Stomach (tissue), 8 donors: ENCODE measurements at regions not wholly inside any gene's neighbourhood (a gene's known extent, or its start where the extent isn't known, plus 50 kb on each side); places are given as distances from the start of the nearest gene placed in this dataset.

Experiments used
- DNase-seq, 2 donors: peaks; one replicate each; pipeline versions ENCODE4 v3.0.0 to v3.0.0-alpha.2; 2013 to 2019
- H3K27ac ChIP-seq, 5 donors: fragments of 200-600 bp in 4 of 5; sonication (generic) in 4 of 5; one replicate each; pipeline ENCODE4 v1.5.1; 2013 to 2019; ENCODE audit warnings: mild to moderate bottlenecking in 1 of 5, moderate library complexity in 1 of 5
- H3K27me3 ChIP-seq, 3 donors: fragments of 200-600 bp; sonication (generic); one replicate each; pipeline ENCODE4 v1.5.1; 2017 to 2019; ENCODE audit warnings: mixed run types in 1 of 3
- H3K36me3 ChIP-seq, 4 donors: fragments of 200-600 bp; sonication (generic); 1 replicate in 3 of 4; 2 replicates in 1 of 4; pipeline ENCODE4 v1.5.1; 2016 to 2019
- H3K4me1 ChIP-seq, 4 donors: fragments of 200-600 bp; sonication (generic); one replicate each; pipeline ENCODE4 v1.5.1; 2016 to 2019
- H3K4me3 ChIP-seq, 4 donors: fragments of 200-600 bp; sonication (generic) in 3 of 4; one replicate each; pipeline ENCODE4 v1.5.1; 2016 to 2019; ENCODE audit warnings: mild to moderate bottlenecking in 1 of 4
- H3K9me3 ChIP-seq, 4 donors: fragments of 200-600 bp; sonication (generic); one replicate each; pipeline ENCODE4 v1.5.1; 2016 to 2019
- CTCF ChIP-seq, 7 experiments: fragments of 450-650 bp in 4 of 7; fragments of 200-600 bp in 3 of 7; sonication (generic) in 3 of 7; IDR thresholded peaks; one replicate each; pipeline ENCODE4 v1.5.1; 2016 to 2019; ENCODE audit warnings: antibody characterized with exemption in 7 of 7, control low read depth in 2 of 7, mild to moderate bottlenecking in 1 of 7
- EP300 ChIP-seq: sonication (generic); formaldehyde crosslinking; IDR thresholded peaks from one replicate; pipeline ENCODE4 v1.6.1; 2017; ENCODE audit warnings: antibody characterized with exemption
- POLR2A ChIP-seq, 4 donors: fragments of 450-650 bp; IDR thresholded peaks; one replicate each; pipeline ENCODE4 v1.6.1; 2016; ENCODE audit warnings: antibody characterized with exemption in 4 of 4, control low read depth in 2 of 4, mild to moderate bottlenecking in 1 of 4, moderate library complexity in 1 of 4
- POLR2AphosphoS5 ChIP-seq, 3 donors: sonication (generic); formaldehyde crosslinking; IDR thresholded peaks; one replicate each; pipeline ENCODE4 v1.6.1; 2016; ENCODE audit warnings: antibody characterized with exemption in 3 of 3
- WGBS, 5 donors: extraction: QIAGEN DNeasy Blood & Tissue Kit in 3 of 5; methylation state at CpG; one replicate each; pipeline versions ENCODE4 v1.1.5 to v1.1.7; 2013 to 2018; 5-methylcytosine and 5-hydroxymethylcytosine counted together
- intact Hi-C: fragments of 100-400 bp; cut with DNase I; formaldehyde crosslinking; loops from one replicate; pipeline ENCODE4 v1.15.1; 2023; ENCODE audit warnings: low total_unique reads
- donor health status: healthy with polysubstance abuse.
- donor health status: Bipolar disorder and iron deficiency.
- donor health status: healthy.

GRCh38 chr19:30153326-30154210 lies 211.5 kb downstream of the URI1 start:
- 47 to 53% (median 51%) methylated on average over 18 of the region's 18 CpGs for WGBS, 5 donors

GRCh38 chr19:30154410-30154809 lies 212.4 kb downstream of the URI1 start:
- Histone ChIP-seq H3K27me3 (peaks cover 0 to 63% (median 4%) of the 10 kb centered on the region in 3 donors), H3K9me3 (peaks cover 0 to 6% (median 2%) of the 10 kb centered on the region in 4 donors), H3K4me1 (no peaks in the 10 kb centered on the region), H3K4me3 (no peak overlapping the region), H3K27ac (no peak overlapping the region), H3K36me3 (no peaks in the 10 kb centered on the region)
- no peak for TF ChIP-seq POLR2A (IDR thresholded peaks at IDR 0.05)
- no peak for TF ChIP-seq POLR2AphosphoS5 (IDR thresholded peaks at IDR 0.05)
- no peak for TF ChIP-seq EP300
- TF ChIP-seq CTCF (IDR thresholded peaks at IDR 0.05), result no peak
- no peak for DNase-seq
- intact Hi-C loops, result no loop called here
- 80 to 88% (median 86%) methylated on average over 8 of the region's 8 CpGs for WGBS, 5 donors

More at GRCh38 chr19:30153326-30154210, 211.5 kb downstream of the URI1 start:
- intact Hi-C loops, result no loop called here
- Histone ChIP-seq H3K36me3 (no peaks in the 10 kb centered on the region), H3K9me3 (no peaks in the 10 kb centered on the region), H3K27ac (no peak overlapping the region), H3K27me3 (peaks cover 0 to 60% (median 4%) of the 10 kb centered on the region in 3 donors), H3K4me3 (no peak overlapping the region), H3K4me1 (no peaks in the 10 kb centered on the region)
- no peak for DNase-seq
- TF ChIP-seq POLR2AphosphoS5 (IDR thresholded peaks at IDR 0.05), result no peak
- TF ChIP-seq CTCF (IDR thresholded peaks at IDR 0.05), result no peak
- no peak for TF ChIP-seq EP300
- TF ChIP-seq POLR2A (IDR thresholded peaks at IDR 0.05), result no peak

- WGBS, 5 donors, result 67 to 77% (median 74%) methylated on average over 21 of the region's 21 CpGs
These were observed 213.6 kb downstream of the URI1 start for GRCh38 chr19:30155381-30156200.

More at GRCh38 chr19:30155381-30156200, 213.6 kb downstream of the URI1 start:
- Histone ChIP-seq H3K36me3 (no peaks in the 10 kb centered on the region), H3K4me3 (no peak overlapping the region), H3K27ac (no peak overlapping the region), H3K9me3 (peaks cover 0 to 6% (median 2%) of the 10 kb centered on the region in 4 donors), H3K27me3 (peaks cover 0 to 52% (median 4%) of the 10 kb centered on the region in 3 donors), H3K4me1 (no peaks in the 10 kb centered on the region)
- no peak for DNase-seq
- TF ChIP-seq POLR2AphosphoS5 (IDR thresholded peaks at IDR 0.05) (no peak), EP300 (no peak), CTCF (IDR thresholded peaks at IDR 0.05) (no peak), POLR2A (IDR thresholded peaks at IDR 0.05) (no peak)
- intact Hi-C loops, result no loop called here
